Activated naive CD4-positive, alpha-beta T cell treated with anti-CD3 and anti-CD28 coated beads, Interleukin-2, amount 50 U/mL, for 72 hours (primary cell): ENCODE measurements at regions not wholly inside any gene's neighbourhood (a gene's known extent, or its start where the extent isn't known, plus 50 kb on each side); places are given as distances from the start of the nearest gene placed in this dataset.

Source experiments
- ATAC-seq, 2 donors: fragments of 150-1000 bp; cut with Tn5 transposase; 2 replicates each; pipeline ENCODE4 v1.10.0; 2021; ENCODE audit warnings: mild to moderate bottlenecking in 2 of 2, moderate library complexity in 2 of 2
- DNase-seq, 2 donors: peaks; one replicate each; pipeline ENCODE4 v3.0.0; 2021 to 2022; ENCODE audit warnings: low spot score in 2 of 2
- H3K27ac Mint-ChIP-seq, 2 donors: one replicate each; pipeline ENCODE4 v1.8.0; 2022; ENCODE audit warnings: mild to moderate bottlenecking in 2 of 2, mixed read lengths in 2 of 2
- H3K36me3 Mint-ChIP-seq, 2 donors: one replicate each; pipeline ENCODE4 v1.8.0; 2022; ENCODE audit warnings: mixed read lengths in 2 of 2
- H3K9me3 Mint-ChIP-seq, 2 donors: one replicate each; pipeline ENCODE4 v1.8.0; 2022; ENCODE audit warnings: mixed read lengths in 2 of 2

- H3K9me3 Mint-ChIP-seq, result peaks cover 3% of the 10 kb centered on the region in 2 donors
- no peak for DNase-seq
- no peak overlapping the region for H3K27ac Mint-ChIP-seq
- no peak for ATAC-seq
- no peaks in the 10 kb centered on the region for H3K36me3 Mint-ChIP-seq
Observed at GRCh38 chr18:67733088-67733487, 216.6 kb upstream of the DSEL start.

- Mint-ChIP-seq H3K27ac (no peak overlapping the region), H3K36me3 (no peaks in the 10 kb centered on the region), H3K9me3 (peaks cover 3% of the 10 kb centered on the region in 2 donors)
- DNase-seq (no peak), ATAC-seq (no peak)
Observed at GRCh38 chr18:67731851-67732250, 215.3 kb upstream of the DSEL start.

- no peak for DNase-seq
- no peak for ATAC-seq
Observed at GRCh38 chr18:67730886-67731285, 214.4 kb upstream of the DSEL start.

GRCh38 chr18:67728364-67728763, 211.8 kb upstream of the DSEL start:
- Mint-ChIP-seq H3K27ac (no peak overlapping the region), H3K36me3 (no peaks in the 10 kb centered on the region), H3K9me3 (peaks cover 6 to 7% of the 10 kb centered on the region in 2 donors)
- ATAC-seq, result no peak
- no peak for DNase-seq

More at GRCh38 chr18:67730886-67731285, 214.4 kb upstream of the DSEL start:
- Mint-ChIP-seq H3K36me3 (no peaks in the 10 kb centered on the region), H3K27ac (no peak overlapping the region), H3K9me3 (no peaks in the 10 kb centered on the region)

- no peak for ATAC-seq
Observed at GRCh38 chr18:67726882-67727281, 210.4 kb upstream of the DSEL start.

GRCh38 chr18:67717800-67718199, 201.3 kb upstream of the DSEL start:
- no peak overlapping the region for H3K27ac Mint-ChIP-seq
- no peak for DNase-seq
- H3K36me3 Mint-ChIP-seq, result no peaks in the 10 kb centered on the region
- ATAC-seq, result no peak
- H3K9me3 Mint-ChIP-seq, result peaks cover 0 to 3% of the 10 kb centered on the region in 2 donors

More at GRCh38 chr18:67726882-67727281, 210.4 kb upstream of the DSEL start:
- no peaks in the 10 kb centered on the region for H3K36me3 Mint-ChIP-seq
- peaks cover 6 to 7% of the 10 kb centered on the region in 2 donors for H3K9me3 Mint-ChIP-seq
- H3K27ac Mint-ChIP-seq, result no peak overlapping the region
- no peak for DNase-seq

GRCh38 chr18:67715567-67715966, 199.0 kb upstream of the DSEL start:
- no peak for DNase-seq
- H3K27ac Mint-ChIP-seq, result no peak overlapping the region
- no peak for ATAC-seq
- H3K36me3 Mint-ChIP-seq, result no peaks in the 10 kb centered on the region
- peaks cover 0 to 3% of the 10 kb centered on the region in 2 donors for H3K9me3 Mint-ChIP-seq

- no peak overlapping the region for H3K27ac Mint-ChIP-seq
- no peaks in the 10 kb centered on the region for H3K36me3 Mint-ChIP-seq
Observed at GRCh38 chr18:67710639-67711038, 194.1 kb upstream of the DSEL start.

GRCh38 chr18:67705748-67706147, 189.2 kb upstream of the DSEL start:
- ATAC-seq (no peak), DNase-seq (no peak)
- H3K36me3 Mint-ChIP-seq, result no peaks in the 10 kb centered on the region
- no peak overlapping the region for H3K27ac Mint-ChIP-seq
- H3K9me3 Mint-ChIP-seq, result peaks cover 4 to 8% of the 10 kb centered on the region in 2 donors

More at GRCh38 chr18:67710639-67711038, 194.1 kb upstream of the DSEL start:
- peaks cover 0 to 5% of the 10 kb centered on the region in 2 donors for H3K9me3 Mint-ChIP-seq
- DNase-seq (no peak), ATAC-seq (no peak)

GRCh38 chr18:67695684-67696083, 179.2 kb upstream of the DSEL start:
- ATAC-seq (no peak), DNase-seq (no peak)
- Mint-ChIP-seq H3K9me3 (peaks cover 7 to 15% of the 10 kb centered on the region in 2 donors), H3K36me3 (peaks cover 5 to 9% of the 10 kb centered on the region in 2 donors), H3K27ac (no peak overlapping the region)

GRCh38 chr18:67694787-67695186, 178.3 kb upstream of the DSEL start:
- Mint-ChIP-seq H3K36me3 (peaks cover 5 to 9% of the 10 kb centered on the region in 2 donors), H3K27ac (no peak overlapping the region), H3K9me3 (peaks cover 6 to 9% of the 10 kb centered on the region in 2 donors)
- ATAC-seq, result no peak
- no peak for DNase-seq

GRCh38 chr18:67692811-67693210, 176.3 kb upstream of the DSEL start:
- ATAC-seq (no peak), DNase-seq (no peak)
- Mint-ChIP-seq H3K9me3 (peaks cover 6 to 8% of the 10 kb centered on the region in 2 donors), H3K27ac (no peak overlapping the region), H3K36me3 (peaks cover 5 to 9% of the 10 kb centered on the region in 2 donors)

- no peak for DNase-seq
- ATAC-seq, result no peak
- Mint-ChIP-seq H3K36me3 (no peaks in the 10 kb centered on the region), H3K9me3 (no peaks in the 10 kb centered on the region), H3K27ac (no peak overlapping the region)
Observed at GRCh38 chr18:67682516-67682915, 166.0 kb upstream of the DSEL start.

GRCh38 chr18:67677489-67677888, 161.0 kb upstream of the DSEL start:
- no peaks in the 10 kb centered on the region for H3K9me3 Mint-ChIP-seq
- no peaks in the 10 kb centered on the region for H3K36me3 Mint-ChIP-seq
- H3K27ac Mint-ChIP-seq, result no peak overlapping the region
- DNase-seq, result no peak
- no peak for ATAC-seq

- Mint-ChIP-seq H3K27ac (no peak overlapping the region), H3K36me3 (no peaks in the 10 kb centered on the region), H3K9me3 (no peaks in the 10 kb centered on the region)
- DNase-seq (no peak), ATAC-seq (no peak)
Observed at GRCh38 chr18:67672716-67673115, 156.2 kb upstream of the DSEL start.

- no peaks in the 10 kb centered on the region for H3K36me3 Mint-ChIP-seq
- no peak for DNase-seq
- ATAC-seq, result no peak
- no peaks in the 10 kb centered on the region for H3K9me3 Mint-ChIP-seq
- H3K27ac Mint-ChIP-seq, result no peak overlapping the region
Observed at GRCh38 chr18:67672155-67672554, 155.6 kb upstream of the DSEL start.

- Mint-ChIP-seq H3K9me3 (peaks cover 0 to 4% of the 10 kb centered on the region in 2 donors), H3K36me3 (no peaks in the 10 kb centered on the region), H3K27ac (no peak overlapping the region)
- DNase-seq, result no peak
- ATAC-seq, result no peak
Observed at GRCh38 chr18:67670024-67670543, 153.6 kb upstream of the DSEL start.

GRCh38 chr18:67665266-67665665, 148.7 kb upstream of the DSEL start:
- H3K9me3 Mint-ChIP-seq, result peaks cover 0 to 4% of the 10 kb centered on the region in 2 donors
- no peak overlapping the region for H3K27ac Mint-ChIP-seq
- no peaks in the 10 kb centered on the region for H3K36me3 Mint-ChIP-seq
- ATAC-seq, result no peak
- DNase-seq, result no peak
